ENCODE measurements at regions not wholly inside any gene's neighbourhood (a gene's known extent, or its start where the extent isn't known, plus 50 kb on each side); places are given as distances from the start of the nearest gene placed in this dataset.

DNA sequence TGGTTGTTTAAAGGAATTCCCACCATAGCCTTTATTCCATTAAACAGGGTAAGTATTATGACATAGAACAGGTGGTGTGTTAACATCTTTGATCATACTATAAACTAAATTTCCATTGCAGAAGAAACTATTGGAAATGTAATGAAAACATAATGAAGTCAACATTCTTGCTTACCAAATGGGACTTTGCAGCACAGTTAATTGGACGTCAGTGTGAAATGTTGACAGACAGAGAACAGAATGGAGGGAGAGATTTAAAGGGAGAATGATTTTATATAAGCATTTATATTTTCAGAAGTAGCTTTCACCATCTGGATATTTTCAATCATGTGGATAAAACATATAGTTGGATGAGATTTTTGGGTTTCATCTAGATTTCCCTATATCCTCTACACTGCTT is 311.3 kb downstream of the TUSC1 start:
- H3K27me3 ChIP-seq (ENCODE audit: insufficient read depth), result no peaks in the 10 kb centered on the region
- ChIA-PET POLR2A (no interaction called here), CTCF (interaction anchor here (0.6 kb wide), 1 partner anchor 599 kb away, joined by 3 read pairs; no protein-coding TSS in a partner anchor)
- H3K9ac ChIP-seq, result no peak overlapping the region
- no peaks in the 10 kb centered on the region for H4K20me1 ChIP-seq (ENCODE audit: insufficient read depth)
- no peak overlapping the region for H2AFZ ChIP-seq (ENCODE audit: low read depth)
- no peaks in the 10 kb centered on the region for H3K9me2 ChIP-seq
- no peak overlapping the region for H3K4me3 ChIP-seq (ENCODE audit: low read depth in 2 of 2, low read length in 1 of 2)
- no peak overlapping the region for H3K27ac ChIP-seq (ENCODE audit: low read depth in 2 of 2, low read length in 1 of 2)
- 41% methylated on average over 1 of the region's 1 CpG for WGBS (ENCODE audit: low lambda C conversion rate)
- DNase-seq, result no peak
- TF ChIP-seq NFIC (IDR thresholded peaks at IDR 0.05; ENCODE audit: borderline replicate concordance) (no peak), TAF1 (IDR thresholded peaks at IDR 0.05; ENCODE audit: borderline replicate concordance, low read depth, low read length) (no peak)
- TF ChIP-seq, protein P1, sequence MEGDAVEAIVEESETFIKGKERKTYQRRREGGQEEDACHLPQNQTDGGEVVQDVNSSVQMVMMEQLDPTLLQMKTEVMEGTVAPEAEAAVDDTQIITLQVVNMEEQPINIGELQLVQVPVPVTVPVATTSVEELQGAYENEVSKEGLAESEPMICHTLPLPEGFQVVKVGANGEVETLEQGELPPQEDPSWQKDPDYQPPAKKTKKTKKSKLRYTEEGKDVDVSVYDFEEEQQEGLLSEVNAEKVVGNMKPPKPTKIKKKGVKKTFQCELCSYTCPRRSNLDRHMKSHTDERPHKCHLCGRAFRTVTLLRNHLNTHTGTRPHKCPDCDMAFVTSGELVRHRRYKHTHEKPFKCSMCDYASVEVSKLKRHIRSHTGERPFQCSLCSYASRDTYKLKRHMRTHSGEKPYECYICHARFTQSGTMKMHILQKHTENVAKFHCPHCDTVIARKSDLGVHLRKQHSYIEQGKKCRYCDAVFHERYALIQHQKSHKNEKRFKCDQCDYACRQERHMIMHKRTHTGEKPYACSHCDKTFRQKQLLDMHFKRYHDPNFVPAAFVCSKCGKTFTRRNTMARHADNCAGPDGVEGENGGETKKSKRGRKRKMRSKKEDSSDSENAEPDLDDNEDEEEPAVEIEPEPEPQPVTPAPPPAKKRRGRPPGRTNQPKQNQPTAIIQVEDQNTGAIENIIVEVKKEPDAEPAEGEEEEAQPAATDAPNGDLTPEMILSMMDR (IDR thresholded peaks at IDR 0.05), result no peak
- H3K9me3 ChIP-seq, result no peaks in the 10 kb centered on the region
- no peaks in the 10 kb centered on the region for H3K36me3 ChIP-seq (replicated peaks in 1 of 2; ENCODE audit: control insufficient read depth in 1 of 2, insufficient read depth in 2 of 2, low read length in 1 of 2)
- H3K79me2 ChIP-seq (ENCODE audit: insufficient read depth), result no peaks in the 10 kb centered on the region
- no peaks in the 10 kb centered on the region for H3F3A ChIP-seq (replicated peaks; ENCODE audit: insufficient read depth)
- H3K4me1 ChIP-seq (ENCODE audit: control insufficient read depth in 1 of 2, insufficient read depth in 2 of 2, low read depth in 1 of 2, low read length in 1 of 2), result no peaks in the 10 kb centered on the region
- H3K4me2 ChIP-seq, result no peak overlapping the region

DNA sequence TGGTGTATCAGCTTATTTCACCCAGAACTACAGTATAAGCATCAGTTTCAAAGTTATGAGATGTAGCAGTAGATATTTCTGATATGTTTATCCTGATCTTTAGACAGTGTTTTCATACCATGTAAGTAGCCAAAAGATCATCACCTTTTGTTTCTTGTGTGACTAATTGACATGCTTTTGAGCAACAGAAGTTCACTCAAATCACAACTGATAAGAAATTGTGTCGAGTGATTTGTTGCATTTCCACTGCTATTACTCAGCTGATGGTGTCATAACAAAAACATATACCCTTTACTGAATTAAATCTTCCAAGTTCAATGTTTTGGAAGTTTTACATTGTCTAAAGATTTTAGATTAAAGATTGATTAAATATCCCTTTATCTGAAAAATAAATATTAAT is 324.5 kb downstream of the TUSC1 start:
- Histone ChIP-seq H3K79me2 (ENCODE audit: insufficient read depth) (no peaks in the 10 kb centered on the region), H3K9me2 (no peaks in the 10 kb centered on the region), H3K27me3 (ENCODE audit: insufficient read depth) (no peaks in the 10 kb centered on the region), H3F3A (replicated peaks; ENCODE audit: insufficient read depth) (no peaks in the 10 kb centered on the region), H3K27ac (ENCODE audit: low read depth in 2 of 2, low read length in 1 of 2) (no peak overlapping the region), H3K4me2 (no peak overlapping the region), H3K4me1 (ENCODE audit: control insufficient read depth in 1 of 2, insufficient read depth in 2 of 2, low read depth in 1 of 2, low read length in 1 of 2) (no peaks in the 10 kb centered on the region), H2AFZ (ENCODE audit: low read depth) (no peak overlapping the region), H3K4me3 (ENCODE audit: low read depth in 2 of 2, low read length in 1 of 2) (no peak overlapping the region), H3K9me3 (no peaks in the 10 kb centered on the region), H4K20me1 (ENCODE audit: insufficient read depth) (no peaks in the 10 kb centered on the region), H3K9ac (no peak overlapping the region), H3K36me3 (replicated peaks in 1 of 2; ENCODE audit: control insufficient read depth in 1 of 2, insufficient read depth in 2 of 2, low read length in 1 of 2) (no peaks in the 10 kb centered on the region)
- TF ChIP-seq JUND (IDR thresholded peaks at IDR 0.05), result no peak
- TF ChIP-seq EP300 (IDR thresholded peaks at IDR 0.05; ENCODE audit: borderline replicate concordance in 1 of 2, low read depth in 1 of 2, low read length in 1 of 2), result no peak
- TF ChIP-seq, protein P2, sequence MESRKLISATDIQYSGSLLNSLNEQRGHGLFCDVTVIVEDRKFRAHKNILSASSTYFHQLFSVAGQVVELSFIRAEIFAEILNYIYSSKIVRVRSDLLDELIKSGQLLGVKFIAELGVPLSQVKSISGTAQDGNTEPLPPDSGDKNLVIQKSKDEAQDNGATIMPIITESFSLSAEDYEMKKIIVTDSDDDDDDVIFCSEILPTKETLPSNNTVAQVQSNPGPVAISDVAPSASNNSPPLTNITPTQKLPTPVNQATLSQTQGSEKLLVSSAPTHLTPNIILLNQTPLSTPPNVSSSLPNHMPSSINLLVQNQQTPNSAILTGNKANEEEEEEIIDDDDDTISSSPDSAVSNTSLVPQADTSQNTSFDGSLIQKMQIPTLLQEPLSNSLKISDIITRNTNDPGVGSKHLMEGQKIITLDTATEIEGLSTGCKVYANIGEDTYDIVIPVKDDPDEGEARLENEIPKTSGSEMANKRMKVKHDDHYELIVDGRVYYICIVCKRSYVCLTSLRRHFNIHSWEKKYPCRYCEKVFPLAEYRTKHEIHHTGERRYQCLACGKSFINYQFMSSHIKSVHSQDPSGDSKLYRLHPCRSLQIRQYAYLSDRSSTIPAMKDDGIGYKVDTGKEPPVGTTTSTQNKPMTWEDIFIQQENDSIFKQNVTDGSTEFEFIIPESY (IDR thresholded peaks at IDR 0.05; ENCODE audit: borderline replicate concordance, low read depth), result no peak
- no peak for TF ChIP-seq TCF12 (IDR thresholded peaks at IDR 0.05)
- TF ChIP-seq, protein P1 (IDR thresholded peaks at IDR 0.05), result no peak
- TF ChIP-seq, protein P3, sequence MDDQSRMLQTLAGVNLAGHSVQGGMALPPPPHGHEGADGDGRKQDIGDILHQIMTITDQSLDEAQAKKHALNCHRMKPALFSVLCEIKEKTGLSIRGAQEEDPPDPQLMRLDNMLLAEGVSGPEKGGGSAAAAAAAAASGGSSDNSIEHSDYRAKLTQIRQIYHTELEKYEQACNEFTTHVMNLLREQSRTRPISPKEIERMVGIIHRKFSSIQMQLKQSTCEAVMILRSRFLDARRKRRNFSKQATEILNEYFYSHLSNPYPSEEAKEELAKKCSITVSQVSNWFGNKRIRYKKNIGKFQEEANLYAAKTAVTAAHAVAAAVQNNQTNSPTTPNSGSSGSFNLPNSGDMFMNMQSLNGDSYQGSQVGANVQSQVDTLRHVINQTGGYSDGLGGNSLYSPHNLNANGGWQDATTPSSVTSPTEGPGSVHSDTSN (IDR thresholded peaks at IDR 0.05), result no peak
- no peak for TF ChIP-seq RAD21 (IDR thresholded peaks at IDR 0.05; ENCODE audit: low read length)
- no peak for TF ChIP-seq FOSL2 (IDR thresholded peaks at IDR 0.05; ENCODE audit: borderline replicate concordance, low read depth)
- no peak for TF ChIP-seq YY1 (IDR thresholded peaks at IDR 0.05; ENCODE audit: low read depth)
- TF ChIP-seq, protein P4, sequence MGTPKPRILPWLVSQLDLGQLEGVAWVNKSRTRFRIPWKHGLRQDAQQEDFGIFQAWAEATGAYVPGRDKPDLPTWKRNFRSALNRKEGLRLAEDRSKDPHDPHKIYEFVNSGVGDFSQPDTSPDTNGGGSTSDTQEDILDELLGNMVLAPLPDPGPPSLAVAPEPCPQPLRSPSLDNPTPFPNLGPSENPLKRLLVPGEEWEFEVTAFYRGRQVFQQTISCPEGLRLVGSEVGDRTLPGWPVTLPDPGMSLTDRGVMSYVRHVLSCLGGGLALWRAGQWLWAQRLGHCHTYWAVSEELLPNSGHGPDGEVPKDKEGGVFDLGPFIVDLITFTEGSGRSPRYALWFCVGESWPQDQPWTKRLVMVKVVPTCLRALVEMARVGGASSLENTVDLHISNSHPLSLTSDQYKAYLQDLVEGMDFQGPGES (IDR thresholded peaks at IDR 0.05; ENCODE audit: low read depth, low read length), result no peak
- TF ChIP-seq ELF1 (IDR thresholded peaks at IDR 0.05), result no peak
- ChIA-PET CTCF (no interaction called here), POLR2A (no interaction called here)
- WGBS (ENCODE audit: low lambda C conversion rate), result 16% methylated on average over 1 of the region's 1 CpG
- no peak for DNase-seq
